Activated CD4-positive, alpha-beta T cell treated with anti-CD3 and anti-CD28 coated beads, Interleukin-2, Interleukin-6, amounts not matched to agents 100 ng/mL and 50 ng/mL, durations not matched to agents 16 hours and 8 hours (primary cell): ENCODE measurements at regions not wholly inside any gene's neighbourhood (a gene's known extent, or its start where the extent isn't known, plus 50 kb on each side); places are given as distances from the start of the nearest gene placed in this dataset.

Experiments
- DNase-seq: peaks from one replicate; pipeline ENCODE4 v3.0.0-alpha.2; 2020

GRCh38 chr4:11264841-11265240 lies 163.9 kb downstream of the HS3ST1 start:
- DNase-seq: no peak

- DNase-seq: no peak
These were observed 164.3 kb downstream of the HS3ST1 start for GRCh38 chr4:11264346-11264745.

GRCh38 chr4:11263208-11263607 lies 165.5 kb downstream of the HS3ST1 start:
- no peak for DNase-seq

DNA sequence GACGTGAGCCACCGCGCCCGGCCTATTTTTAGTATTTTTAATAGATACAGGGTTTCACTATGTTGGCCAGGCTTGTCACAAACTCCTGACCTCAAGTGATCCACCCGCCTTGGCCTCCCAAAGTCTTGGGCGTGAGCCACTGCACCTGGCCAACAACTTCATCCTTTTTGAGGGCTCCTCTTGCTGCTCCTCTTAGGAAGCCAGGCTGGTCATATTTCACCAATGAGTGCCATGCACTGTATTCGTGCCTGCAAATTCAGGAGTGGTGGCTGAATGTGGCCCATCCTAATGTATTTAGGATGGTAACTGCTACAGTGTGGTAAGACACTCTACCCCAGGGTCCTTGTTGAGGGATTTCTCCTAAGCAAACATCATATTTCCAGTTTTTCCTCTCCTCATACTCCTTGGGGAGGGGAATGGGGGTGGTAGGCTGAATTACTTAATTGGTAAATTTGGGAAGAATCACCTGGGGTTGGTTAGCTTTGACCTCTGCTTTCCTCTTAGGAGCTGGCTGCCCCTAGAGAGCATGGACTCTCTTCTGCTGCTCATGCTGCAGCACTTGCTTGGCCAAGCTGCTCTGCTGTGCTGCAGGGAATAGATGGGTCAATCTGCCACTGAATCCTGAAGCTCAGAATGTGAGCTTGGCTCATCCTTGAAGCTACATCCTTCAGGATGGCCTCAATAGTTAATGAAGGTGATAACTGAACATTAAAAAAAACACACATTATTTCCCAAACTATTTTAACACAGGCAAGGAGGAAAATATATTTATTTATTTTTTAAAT lies 167.4 kb downstream of the HS3ST1 start:
- DNase-seq: no peak

DNA sequence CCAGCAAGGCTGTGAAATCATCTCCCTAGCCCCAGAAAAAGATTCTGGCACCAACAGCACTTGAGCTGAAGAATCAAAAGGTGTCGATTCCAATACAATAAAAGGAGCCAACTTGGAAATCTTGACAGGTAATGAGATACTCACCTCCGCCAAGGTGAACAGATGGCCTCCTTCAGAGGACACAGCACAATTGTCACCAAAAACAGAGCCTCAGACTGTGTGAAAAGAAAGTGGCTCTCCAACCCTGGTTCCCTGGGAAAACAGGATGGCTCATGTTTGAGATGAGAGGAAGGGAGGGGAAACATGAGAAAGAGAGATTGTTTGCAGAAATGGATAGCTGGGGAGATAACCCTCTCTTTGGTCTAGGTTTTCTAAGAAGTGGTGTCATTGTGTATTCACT lies 168.9 kb downstream of the HS3ST1 start:
- DNase-seq: no peak

DNA sequence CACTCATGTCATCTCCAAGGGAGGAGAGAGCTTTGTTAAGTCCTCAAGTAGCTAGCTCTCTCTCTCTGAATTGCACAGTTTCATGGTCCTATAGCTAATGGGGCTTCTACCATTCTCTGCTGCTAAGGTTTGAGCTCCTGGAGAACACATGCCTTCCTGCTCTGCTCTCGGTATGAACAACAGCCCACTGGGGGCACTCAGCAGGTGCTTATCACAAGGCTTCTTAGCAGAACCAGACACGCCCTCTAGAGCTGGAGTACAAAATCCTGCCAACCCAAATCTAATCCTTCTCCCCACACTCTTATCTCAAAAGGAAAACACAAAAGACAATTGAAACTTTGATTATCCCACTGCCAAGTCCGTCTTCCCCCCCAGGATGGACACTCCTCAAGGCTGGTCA lies 176.5 kb downstream of the HS3ST1 start:
- DNase-seq: no peak

DNA sequence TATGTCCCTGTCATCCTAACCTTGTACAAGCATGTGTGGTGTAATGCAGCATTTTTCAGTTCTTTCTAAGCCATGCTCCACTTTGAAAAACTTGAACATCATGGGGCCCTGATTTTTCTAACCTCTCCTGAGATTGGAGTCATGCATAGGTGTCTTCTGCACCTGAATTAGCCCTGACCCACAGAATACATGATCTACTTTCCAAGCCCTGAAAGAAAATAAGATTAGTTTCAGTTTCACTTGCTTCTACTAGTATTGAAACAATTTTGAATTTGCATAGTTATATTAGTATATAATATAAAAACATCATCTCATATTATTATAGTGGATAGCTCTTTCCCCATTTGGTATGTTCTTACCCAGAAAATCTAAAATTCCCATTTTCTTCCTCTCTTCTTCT lies 178.2 kb downstream of the HS3ST1 start:
- DNase-seq: no peak

DNA sequence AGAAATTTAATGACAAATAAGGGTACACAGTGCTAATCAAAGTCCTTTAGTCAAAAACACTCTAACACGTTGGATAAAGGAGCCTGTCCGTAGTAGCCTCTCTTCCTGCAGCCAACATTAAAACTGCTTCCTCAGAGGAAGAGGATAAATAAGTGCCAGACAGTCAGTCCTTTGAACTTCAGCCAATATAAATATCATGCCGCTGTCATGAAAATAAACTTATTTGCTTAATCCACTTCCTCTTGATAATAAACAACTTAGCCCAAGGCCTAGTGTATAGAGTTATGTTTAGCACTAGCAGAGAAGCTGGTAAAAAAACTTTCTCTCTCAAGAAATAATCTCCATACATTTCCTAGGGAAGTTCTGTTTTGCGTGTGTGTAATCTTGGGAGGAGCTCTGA lies 196.7 kb downstream of the HS3ST1 start:
- DNase-seq: no peak

- DNase-seq: no peak
These were observed 197.8 kb downstream of the HS3ST1 start for GRCh38 chr4:11230866-11231265.

GRCh38 chr4:11228530-11228929 lies 200.2 kb downstream of the HS3ST1 start:
- DNase-seq: no peak

DNA sequence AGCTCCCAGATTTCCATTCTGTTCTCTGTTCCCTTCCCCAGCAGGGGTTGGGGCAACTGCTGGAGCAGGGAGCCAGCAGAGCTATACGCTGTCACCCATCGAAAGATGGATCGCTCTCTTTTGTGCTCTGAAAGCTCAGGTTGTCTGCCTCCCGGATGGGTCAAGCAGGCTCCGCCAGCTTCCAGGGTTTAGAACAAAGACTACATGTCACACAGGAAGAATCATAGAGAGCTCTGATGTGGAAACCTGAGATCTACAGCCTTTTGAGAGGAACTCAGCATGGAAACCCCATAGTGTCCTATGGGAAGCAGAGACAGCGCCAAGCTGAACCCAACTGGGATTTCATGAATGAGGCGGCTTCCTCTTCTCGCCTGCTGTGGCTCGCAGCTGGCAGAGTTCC lies 205.4 kb downstream of the HS3ST1 start:
- DNase-seq: no peak

GRCh38 chr4:11218692-11219091 lies 210.0 kb downstream of the HS3ST1 start:
- no peak for DNase-seq

DNA sequence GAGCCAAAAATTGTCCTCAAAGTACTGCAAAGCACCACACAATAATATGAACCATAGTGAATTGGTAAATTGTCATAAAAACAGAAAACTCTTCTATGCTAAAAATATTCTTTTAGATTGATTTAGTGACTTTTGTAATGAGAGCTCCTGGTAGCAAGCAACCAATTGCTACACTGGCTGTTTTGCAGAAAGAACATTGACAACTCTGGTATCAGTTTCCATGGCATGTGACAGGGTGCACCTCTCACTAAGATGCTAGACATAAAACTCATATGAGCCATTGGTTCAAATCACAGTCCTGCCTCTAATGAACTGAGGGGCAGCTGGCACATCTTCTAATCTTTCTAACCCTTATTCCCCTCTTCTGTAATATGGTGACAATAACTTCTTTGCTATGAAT lies 212.2 kb downstream of the HS3ST1 start:
- no peak for DNase-seq

- no peak for DNase-seq
These were observed 214.4 kb downstream of the HS3ST1 start for GRCh38 chr4:11214281-11214680.

DNA sequence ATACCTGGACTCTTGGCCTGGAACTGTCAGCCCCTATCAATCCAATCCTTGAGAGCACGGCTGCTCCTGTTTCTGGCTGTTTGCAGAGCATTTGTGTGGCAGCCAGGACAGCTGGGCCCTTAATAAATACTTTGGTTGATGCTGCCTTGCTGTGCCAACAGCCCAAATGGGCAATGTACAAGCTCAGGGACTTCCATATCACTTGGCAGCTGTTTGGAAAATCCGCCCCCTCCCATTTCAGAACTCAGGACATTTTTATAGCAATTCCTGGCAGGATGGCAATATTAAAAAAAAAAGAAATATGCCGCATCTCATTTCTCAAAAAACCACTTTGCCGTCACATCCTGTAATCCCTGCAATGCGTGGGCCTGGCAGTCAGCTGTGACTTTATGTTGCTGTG lies 218.9 kb downstream of the HS3ST1 start:
- DNase-seq: no peak

GRCh38 chr4:11201256-11201655 lies 227.4 kb downstream of the HS3ST1 start:
- no peak for DNase-seq

GRCh38 chr4:11198516-11199305 lies 230.0 kb downstream of the HS3ST1 start:
- DNase-seq: no peak

DNA sequence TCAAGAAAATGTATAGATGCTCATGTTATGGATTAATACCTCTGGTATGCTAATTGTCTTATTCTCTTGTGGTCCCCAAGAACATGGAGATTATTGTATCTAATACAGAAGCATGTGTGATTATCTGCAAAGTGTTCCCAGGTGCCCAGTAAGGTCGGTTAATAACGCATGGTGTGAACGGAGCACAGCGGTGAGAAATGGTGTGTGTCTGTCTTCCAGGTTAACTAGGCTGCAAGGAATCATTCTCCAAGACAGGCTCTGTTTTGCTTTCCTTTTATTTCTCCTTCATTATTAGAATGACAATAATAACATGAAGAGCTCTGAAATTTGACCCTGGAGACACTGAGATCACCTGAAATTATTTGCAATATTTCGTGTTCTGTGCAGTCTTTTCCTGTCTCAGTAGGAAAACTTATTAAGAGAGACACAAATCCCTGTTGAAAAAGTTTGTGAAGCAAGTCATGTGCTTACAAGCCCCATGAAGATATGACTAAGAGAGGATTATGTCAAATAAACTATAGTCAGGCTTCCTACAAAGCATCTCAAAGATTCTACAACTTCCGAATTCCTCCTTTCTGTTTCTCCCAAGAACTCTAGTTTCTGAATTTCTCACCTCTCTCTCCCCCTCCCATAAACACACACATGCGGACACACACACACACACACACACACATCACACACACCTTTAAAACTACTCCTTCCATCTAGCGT lies 230.9 kb downstream of the HS3ST1 start:
- DNase-seq: no peak

GRCh38 chr4:11196927-11197522 lies 231.7 kb downstream of the HS3ST1 start:
- DNase-seq: no peak

DNA sequence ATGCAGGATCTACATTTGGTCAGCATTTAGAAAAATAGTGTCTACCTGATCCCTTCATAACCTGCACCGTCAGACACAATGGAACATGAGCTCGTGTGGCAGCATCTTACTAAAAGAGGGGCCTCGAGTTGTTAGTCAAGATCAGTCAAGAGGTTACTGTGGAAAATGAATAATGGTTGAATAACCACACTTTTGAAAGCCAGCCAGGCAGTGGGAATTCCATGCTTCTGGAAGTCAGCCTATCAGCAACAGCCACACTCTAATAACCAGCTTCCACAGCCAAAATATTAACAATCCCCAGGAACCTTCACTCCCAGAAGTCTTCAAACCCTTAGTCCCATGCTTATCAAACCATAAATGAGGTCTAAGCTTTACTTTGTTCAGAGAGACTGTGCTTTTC lies 234.3 kb downstream of the HS3ST1 start:
- DNase-seq: no peak

- DNase-seq: no peak
These were observed 238.9 kb downstream of the HS3ST1 start for GRCh38 chr4:11189756-11190155.

DNA sequence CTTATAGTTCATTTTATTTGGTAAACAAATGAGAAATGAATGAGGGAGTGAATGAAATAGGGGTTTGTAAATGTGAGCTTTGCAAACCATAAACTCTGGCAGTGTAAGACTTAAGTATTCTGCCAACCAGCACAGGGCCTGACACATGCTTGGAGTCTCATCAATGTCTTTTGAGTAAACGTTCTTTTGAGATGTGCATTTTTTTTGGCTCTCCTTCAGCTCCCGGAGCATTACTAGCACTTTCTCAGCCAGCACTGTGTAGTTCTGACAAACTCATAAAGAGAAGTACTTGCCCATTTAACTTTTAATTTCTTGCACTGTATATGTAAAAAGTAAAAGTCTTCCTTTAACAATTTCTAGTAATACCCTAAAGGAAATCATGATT lies 245.3 kb downstream of the HS3ST1 start:
- DNase-seq: no peak

- DNase-seq: no peak
These were observed 245.9 kb downstream of the HS3ST1 start for GRCh38 chr4:11182586-11183355.
